ENCODE measurements at regions not wholly inside any gene's neighbourhood (a gene's known extent, or its start where the extent isn't known, plus 50 kb on each side); places are given as distances from the start of the nearest gene placed in this dataset.

DNA sequence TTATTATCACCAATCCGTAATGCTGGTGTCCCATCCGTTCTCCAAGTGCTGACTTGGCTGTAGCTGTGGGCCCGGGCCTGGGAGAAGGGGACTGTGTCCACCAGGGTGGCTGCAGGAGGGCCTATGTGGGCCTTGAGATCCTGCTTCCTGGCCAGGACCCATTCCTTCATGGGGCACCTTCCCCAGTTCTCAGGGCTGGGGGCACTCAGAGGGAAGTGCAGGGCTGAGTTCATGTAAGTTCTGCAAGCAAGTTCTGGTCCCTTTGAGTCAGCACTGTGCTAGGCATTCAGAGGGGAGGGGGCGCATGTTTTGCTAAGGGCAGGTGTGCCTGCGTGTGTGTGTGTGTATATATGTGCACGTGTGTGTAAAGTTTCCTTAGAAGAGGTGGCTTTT, 94.0 kb downstream of the GLI2 start:
- no peak for DNase-seq

DNA sequence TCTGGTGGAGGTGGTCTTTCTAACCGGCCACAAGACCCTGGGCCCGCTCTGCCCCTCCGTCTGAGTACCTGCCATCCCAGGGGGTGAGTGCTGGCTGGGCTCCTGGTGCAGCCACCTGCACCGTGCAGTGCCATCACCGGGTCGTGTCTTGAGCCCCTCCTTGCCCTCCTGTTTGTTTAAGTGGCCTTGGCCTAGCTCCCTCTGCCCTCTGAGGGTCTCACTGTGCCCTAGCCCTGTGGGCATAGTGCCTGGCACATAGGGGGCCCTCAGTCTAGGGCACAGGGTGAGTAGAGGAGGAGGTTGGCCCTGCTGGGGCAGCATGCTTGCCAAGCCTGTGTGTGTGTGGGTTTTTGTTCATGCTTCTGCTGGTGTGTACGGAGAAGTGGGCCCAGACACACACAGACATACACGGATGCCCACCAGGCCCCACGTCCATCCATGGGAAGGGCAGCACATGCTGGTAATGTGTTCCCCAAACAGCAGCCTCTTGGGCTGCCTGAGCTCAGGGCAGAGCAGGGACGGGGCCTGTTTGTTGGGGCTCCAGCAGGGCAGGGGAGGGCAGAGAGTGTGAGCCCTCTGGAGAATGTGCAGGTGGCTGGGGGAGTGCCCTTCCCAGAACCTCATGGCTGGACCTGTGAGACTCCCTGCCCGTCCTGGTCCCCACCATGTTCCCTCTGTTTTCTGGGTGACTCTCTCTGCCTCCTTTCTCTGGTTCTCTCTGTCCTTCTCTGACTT, 94.6 kb downstream of the GLI2 start:
- DNase-seq: no peak

DNA sequence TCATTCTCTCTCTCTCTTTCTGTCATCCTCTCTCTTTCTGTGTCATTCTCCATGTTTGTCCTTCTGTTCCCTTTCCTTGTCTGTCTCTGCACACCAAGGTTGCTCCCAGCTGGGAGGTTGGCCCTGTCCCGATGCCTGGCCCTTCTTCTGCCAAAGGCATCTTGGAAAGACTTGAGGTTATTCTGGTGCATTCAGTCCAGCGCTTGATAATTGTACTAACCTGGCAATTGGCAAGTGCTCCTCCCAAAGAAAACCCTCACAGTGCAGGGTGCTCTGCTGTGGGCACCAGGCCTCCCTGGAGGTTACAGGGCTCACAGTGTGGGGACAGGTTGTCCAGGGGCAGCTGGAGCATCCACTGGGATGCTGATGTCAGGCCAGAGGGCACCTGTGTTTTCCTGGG, 95.4 kb downstream of the GLI2 start:
- DNase-seq: no peak

DNA sequence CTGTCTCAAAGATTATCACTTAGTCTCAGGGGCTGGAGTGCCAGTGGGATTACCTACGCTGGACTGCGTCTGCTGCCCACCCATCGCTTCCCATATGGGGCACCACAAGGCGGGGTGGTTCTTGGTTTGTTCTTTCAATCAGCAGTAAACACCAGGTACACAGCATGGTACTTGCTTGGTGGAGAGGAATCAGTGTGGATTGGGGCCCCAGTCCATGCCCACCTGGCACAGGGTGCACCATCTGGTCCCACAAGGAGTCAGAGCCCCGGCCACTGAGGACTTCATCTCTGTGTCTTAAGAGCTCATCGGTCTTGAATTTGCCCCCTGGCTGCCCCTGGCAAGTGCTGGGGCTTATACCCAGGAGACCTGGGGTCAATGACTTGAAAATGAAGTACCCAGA, 96.2 kb downstream of the GLI2 start:
- no peak for DNase-seq

DNA sequence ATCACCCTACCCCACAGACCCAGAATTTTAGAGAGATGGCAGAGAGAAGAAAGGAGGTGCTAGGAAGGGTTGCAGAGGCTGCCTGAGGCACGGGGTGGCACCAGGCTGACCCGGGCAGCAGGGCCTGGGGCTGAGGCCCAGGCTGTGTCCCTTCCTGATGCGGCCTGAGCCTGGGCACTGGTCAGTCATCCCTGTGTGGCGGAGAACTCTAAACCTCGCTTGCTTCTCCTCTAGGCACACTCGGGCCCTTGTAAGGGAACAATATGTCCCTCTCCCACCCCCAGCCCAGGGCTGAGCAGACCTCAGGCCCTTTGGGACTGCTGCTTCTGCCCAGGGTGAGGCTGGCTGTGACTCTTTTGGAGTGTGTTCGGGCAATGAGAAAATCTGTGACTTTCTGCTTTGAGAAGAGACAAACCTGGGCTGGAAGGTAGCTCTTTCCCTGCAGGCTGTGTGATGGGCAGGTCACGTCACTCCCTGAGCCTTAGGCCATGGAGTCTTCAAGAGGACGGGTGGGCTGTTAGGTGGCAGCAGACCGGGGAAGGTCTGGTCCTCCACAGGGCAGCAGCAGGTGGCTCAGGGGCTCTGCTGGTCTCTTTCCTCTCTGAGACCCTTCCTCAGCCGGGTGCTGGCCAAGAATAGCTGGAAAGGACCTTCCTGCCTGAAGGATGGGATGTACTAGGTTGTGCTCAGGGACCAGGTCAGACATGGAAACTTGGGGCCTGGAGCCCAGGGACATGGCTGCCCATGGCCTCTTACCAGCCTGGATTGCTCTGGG, 96.8 kb downstream of the GLI2 start:
- no peak for DNase-seq

DNA sequence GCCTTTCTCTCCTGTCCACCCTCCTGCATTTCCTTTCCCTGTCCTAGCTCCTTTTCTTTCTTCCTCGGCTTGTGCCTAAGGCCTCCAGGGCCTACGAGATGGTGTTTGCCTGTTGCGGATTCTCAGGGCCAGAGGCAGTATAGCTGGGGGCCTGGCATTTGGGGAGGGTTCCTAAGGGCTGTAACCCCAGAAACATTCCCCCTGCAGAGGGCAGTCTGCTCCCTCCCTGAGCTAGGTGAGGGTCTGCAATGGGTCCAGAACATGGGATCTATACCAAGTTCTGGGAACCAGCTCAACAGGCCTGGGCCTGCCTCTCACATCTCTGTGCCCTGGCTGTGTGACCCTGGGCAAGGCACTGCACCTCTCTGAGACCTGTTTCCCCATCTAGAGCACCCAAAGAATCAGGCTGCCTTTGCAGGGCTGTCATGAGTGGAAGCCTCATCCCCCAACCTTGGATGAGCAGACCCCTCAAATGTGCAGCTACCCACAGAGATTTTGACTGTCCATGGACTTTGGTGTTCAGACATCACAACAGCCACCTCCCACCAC, 97.5 kb downstream of the GLI2 start:
- no peak for DNase-seq

DNA sequence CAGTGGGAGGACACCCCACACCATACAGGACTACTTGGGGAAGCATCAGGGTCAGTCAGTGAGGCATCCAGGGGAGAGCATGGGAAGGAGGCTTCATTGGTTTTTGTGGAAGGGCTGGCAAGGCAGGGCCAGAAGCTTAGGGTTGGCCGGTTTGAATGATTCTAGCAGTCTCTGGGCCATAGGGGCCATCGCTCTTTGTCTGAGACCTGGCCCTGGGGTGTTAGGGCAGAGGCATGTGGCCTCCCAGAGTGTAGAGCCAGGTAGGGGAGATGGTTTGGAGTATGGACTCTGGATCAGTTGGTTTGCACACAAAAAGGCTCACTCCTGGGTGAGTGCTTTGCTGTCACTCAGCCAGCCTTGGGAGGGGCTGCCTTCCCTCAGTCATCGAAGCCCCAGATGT, 98.5 kb downstream of the GLI2 start:
- DNase-seq: no peak

DNA sequence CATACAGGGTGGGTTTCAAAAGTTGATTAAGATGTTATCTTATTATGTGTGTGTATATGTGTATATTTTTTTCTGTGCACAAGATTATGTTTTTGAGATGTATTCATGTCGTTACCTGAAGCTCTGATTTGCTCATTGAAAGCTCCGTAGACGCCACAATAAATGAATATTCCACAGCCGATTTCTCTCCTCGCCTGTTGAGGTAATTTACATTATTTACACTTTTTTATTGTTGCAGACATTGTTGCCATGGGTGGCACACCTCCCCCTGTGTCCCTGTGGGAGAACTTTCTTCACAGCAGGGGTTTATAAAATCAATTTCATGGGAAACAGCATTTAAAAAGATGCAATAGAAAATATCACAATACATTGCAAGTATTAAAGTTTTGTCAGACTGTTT, 100.6 kb downstream of the GLI2 start:
- DNase-seq: no peak

DNA sequence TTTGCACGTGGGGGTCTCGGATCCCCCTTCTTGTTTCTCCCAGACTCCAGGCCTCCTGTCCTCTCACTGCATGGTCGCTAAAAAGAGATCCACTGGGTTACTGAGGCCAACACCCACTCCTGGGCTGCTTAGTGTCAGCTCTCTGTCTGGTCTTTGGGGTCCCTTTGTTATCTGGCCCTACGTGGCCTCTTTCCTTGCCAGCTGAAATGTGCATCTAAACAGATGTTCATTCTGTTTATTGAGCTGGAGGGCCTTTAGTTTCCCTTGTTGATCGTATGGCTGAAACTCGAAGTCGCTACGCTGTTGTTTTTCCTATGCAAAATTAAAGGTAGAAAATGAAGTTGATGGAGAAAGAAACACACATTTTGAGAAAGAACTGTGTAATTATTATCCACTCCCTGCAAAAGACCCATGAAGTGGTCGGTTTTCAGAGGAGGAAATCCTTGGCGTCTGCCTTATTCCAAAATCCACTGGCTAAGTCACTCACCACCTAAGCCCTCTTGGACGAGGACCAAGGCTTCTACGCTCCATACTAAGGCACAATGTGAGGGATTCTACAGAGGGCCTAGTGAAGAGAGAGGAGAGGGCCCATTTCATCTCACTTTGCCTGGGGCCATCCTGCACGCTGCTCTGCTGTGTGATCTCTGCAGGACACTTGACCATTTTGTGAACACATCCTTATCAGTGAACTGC, 105.3 kb downstream of the GLI2 start:
- no peak for DNase-seq

DNA sequence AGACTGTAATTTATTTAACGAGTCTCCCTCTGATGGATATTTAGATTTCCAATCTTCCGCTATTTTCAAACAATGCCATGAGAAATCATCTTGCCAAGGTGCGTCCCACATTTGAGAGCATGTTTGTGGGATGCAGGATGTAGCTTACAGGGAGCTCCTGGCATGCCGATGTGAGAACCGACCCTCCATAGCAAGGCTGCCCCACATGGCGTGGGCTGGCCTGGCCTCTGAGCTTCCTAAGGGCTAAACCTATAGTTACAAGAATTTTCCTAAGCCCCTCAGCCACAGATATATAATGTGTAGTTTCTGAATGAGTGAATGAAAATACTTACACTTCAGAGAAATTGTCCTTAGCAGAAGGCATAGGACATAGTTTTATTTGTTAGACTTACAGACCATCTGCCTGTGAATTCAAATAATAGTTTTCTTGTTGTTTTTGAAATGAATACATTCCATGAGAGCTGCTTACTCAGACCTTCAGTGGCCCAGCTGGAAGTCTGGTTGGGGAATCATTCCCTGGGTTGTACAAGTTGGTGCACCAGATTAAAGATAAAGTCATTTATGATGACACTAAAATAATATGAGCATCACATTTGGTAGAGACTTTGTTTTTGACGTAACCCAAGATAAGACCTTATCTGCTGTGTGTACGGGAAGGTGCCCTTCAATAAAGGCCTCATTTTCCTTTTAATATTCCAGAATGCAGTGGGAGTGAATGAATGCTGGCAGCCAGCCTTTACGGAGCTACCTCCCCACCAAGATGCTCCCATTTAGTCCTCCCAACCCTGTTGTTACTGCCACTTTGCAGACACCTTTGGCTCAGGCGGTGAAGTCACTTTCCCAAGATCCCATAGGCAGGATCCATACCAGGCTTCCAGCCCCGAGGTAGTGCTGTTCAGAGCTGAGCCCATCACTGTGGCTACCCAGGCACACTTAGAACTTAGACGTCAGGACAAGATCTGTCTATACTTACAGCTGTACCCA, 107.1 kb downstream of the GLI2 start:
- DNase-seq: no peak

DNA sequence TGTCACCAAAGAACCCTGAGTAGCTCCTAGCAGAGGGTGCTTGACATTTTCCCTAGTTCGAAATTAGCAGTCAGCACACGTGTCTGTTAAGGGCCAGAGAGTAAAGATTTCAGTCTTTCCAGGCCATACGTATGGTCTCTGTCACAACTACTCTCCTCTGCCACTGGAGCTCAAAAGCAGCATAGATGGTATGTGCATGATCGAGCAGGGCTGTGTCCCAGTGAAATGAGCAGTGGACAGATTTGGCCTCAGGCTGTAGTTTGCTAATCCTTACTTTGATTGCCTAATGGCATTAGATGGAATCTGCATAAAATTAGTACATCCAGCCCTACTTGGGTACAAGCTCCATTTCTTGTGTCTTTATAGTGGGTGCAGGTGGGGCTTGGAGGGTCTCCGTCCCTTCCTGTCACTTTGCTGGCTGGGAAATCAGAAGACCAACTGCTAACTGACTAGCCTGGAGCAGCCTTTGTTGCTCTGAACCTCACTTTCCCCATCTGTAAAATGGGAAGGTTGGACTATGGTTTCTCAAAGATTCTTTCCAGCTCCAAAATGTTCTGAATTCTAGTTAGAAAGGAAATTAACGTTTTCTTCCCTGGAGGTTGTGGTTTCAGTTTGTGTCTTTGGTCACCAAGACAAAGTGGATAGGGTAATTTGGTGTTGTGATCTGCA, 108.5 kb downstream of the GLI2 start:
- no peak for DNase-seq

DNA sequence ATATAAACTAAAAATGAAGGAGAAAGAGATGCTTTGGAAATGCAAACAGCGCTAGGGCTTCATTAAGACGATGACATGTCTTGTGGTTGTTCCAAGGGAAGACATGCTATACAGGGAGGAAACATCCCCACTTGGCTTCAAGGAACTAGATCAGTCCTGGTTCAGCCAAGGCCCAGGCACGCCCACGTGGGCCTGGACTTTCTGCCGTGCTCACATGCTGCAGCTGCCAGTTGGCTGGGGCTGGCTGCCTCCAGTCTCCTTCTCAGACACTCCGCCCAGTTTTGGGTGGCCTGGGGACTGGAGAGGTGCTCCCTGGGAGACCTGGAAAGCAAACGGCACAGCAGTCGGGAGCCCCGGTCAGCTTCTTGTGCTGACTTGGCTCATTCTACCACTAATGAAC, 109.6 kb downstream of the GLI2 start:
- no peak for DNase-seq

DNA sequence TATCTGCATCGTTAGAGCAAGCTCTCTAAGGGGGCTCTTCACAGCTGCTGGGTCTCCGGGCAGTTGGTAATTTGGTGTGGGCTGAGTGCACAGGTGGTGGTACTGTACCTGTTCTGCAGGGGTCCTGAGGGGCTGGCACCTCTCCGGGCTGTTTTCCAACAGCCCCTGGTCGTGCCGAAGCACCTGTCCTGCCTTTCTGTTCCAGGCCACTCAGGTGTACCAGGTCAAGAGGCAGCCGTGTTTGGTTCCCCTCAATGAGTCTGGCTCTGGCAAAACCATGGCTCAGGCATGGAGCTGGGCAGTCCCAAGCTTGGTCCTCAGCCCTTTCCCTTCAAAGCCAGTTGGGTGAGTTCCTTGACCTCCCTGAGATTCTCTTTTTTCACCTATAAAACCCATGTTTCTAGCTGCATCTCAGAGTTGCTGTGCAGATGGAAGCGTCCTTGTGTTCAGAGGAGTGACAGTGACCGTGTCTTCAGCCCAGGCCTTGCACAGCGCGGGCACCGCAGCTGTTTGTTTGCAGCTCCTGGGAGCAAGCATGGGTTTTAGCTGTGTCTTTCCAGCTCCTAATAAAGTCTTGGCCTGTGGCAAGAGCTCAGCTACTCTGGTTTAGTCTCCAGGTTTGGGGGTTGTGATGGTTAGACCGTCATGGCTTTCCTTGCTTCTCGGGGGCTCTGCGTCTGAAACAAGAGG, 110.9 kb downstream of the GLI2 start:
- no peak for DNase-seq

DNA sequence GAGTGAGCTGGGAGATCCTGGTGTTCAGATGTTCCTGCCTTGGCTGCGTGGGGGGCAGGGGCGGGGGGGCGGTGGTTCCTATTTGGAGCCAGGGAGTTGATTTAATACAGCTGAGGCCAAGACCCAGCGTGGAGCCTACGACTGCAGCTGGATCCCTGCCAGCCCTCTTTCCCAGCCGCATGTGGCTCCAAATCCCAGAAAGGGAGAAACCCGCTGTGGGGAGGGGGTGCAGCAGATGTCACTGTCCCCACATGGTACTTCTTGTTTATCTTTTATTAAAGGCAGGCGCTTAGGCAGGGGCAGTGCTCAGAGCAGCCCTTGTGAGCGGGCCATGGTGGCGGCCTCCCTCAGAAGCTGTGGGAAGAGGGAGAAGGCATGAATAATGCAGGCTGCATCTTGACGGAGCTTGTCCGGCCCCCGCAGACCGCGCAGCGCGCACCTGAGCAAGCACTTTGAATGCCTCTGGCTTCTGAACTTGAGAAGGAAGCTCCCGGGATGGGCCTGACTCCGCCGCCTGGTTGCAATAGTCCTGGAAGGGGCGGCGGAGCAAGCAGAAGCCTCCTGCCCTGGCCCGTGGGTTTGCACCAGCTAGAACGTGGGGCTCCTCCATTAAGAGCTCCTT, 112.1 kb downstream of the GLI2 start:
- DNase-seq: no peak

DNA sequence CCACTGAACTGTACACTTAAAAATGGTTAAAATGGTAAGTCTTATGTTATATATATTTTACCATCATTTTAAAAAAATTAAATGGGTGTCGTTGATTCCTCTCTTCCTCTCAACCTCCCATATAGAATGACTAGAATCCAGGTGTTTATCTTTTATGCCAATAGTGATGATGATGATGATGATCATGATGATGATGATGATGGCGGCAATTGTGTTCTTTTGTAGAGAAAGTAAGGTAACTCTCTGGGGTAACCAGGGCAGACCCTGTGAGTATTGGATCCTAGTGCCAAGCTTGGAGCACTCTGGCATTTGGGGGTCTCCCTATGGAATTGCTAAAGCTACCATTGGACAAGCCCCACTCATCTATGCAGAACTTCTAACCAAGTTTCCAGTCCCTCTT, 113.6 kb downstream of the GLI2 start:
- DNase-seq: no peak

DNA sequence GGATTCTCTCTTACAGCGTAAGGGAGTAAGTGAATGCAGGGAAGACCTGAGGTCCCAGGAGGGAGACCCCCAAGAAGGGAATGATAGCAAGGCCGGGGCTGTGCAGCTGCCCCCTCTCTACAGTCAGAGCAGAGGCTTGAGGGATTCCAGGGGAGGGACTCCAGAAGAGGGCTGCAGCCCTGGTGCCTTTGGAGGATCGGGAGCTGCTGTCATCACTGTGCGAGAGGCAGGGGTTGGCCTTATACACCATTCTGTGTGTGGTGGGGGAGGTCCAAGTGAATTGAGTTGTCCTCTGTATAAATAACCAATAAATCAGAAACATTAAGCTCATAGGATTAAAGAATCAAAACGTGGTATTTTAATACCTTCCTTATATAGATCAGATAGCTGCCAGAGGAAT, 114.9 kb downstream of the GLI2 start:
- DNase-seq: no peak

DNA sequence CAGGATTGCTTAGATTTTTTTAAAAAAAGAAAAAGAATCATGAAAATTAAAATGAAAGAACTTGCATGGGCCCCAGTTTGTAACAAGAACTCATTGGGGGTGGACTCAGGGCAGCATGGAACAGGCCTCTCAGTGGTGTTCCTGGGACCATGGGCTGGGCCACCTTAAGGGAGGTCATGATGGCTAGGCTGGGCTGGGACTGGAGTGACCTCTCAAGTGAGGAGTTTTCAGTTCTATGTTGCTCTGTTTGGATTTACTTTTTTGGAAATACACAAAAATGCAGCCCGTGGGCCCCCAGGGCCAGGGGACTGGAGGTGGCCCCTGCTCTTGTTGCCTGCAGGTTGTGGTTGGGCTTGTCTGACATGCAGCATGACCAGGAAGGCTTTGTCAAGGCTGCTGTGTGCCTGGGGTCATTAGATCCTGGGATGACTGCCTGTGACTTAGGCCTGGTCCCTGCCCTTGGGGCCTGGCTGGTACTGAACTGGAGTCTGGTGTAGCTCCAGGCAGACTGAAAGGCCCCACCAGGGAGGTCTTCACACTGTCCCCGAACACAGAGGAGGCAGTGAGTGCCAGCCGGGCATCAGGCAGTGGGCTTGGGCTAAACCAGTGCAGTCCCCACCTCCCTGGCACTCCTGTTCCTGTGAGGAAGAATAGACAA, 115.6 kb downstream of the GLI2 start:
- DNase-seq: no peak

DNA sequence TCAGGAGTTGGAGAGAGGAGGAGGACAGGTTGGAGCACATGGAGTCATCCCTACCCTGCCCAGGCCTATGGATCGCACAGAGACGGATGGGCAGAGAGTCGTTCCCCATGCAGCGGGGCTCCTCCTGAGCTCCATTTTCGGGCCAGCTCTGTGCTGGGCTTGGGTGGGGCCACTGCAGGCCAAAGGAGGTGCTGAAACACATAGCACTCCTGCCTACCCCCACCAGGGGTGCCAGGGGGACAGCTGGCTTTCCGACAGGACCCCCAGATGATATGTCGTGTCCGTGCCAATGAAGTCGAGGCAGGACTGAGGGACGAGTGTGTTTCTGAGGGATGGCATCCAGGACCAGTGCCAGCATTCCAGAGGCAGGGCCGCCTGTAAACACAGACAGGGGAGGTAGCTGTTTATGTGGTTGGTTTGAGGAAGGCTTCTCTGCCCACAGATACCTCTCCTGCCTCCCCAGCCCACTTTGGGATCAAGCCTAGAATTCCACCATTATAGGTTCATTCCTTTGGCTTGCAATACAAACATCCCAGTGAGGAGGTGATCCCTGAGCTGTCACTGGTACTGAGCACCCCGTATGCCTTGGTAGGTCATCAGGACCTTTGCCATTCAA, 116.6 kb downstream of the GLI2 start:
- DNase-seq: no peak

DNA sequence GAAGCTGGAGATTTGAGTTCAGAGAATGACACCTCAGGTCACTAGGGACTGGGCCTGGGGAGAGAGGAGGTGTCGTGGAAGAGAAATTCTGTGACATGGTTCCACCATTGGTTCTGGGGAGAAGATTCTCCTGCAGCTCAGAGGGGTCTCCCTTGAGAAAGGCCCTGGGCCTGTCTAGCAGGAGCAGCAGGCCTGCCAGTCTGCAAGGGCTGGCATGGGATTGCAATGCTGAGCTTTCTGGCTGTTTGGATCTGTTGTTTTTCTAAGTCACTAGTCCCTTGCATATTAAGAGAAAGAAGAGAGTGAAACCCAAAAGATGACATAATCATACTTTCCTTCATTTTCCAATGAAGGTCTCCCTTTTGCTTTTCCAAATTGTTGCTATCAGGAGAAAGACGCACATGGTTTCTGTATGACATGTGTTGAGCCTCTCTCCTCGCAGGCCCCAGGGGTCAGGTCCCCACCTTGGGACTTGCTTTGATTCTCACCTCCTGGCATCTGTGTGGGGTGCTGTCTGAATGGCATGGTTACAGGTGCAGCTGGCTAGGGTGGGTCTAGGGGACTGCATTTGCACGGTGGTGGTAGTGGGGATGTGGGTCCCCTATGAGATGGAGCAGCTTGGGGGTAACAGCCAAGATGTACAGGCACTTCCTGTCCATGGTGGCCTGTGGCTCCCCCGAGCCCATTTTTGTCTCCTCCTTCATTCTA, 117.8 kb downstream of the GLI2 start:
- DNase-seq: no peak
